Mesendoderm (in vitro differentiated cells): ENCODE measurements at regions not wholly inside any gene's neighbourhood (a gene's known extent, or its start where the extent isn't known, plus 50 kb on each side); places are given as distances from the start of the nearest gene placed in this dataset.
A peak's percentile ranks its signal among the peaks of the same experiment; 100 is the strongest.

ENCODE experiments used
- DNase-seq: peaks from one replicate; pipeline ENCODE4 v3.0.0; 2013
- H2AK5ac ChIP-seq: 2 replicates; pipeline ENCODE4 v1.6.1; 2013; ENCODE audit warnings: low read length, inconsistent platforms
- H2BK120ac ChIP-seq: 2 replicates; pipeline ENCODE4 v1.6.1; 2013; ENCODE audit warnings: low read depth, mild to moderate bottlenecking, low read length, moderate library complexity, mixed read lengths
- H2BK15ac ChIP-seq: replicated peaks from 2 replicates; pipeline ENCODE4 v1.6.1; 2013; ENCODE audit warnings: low read depth, mild to moderate bottlenecking, moderate library complexity
- H2BK5ac ChIP-seq: 2 replicates; pipeline ENCODE4 v1.6.1; 2013; ENCODE audit warnings: low read length, inconsistent platforms
- H3K18ac ChIP-seq: 2 replicates; pipeline ENCODE4 v1.6.1; 2013; ENCODE audit warnings: mild to moderate bottlenecking, low read length, mixed read lengths
- H3K23ac ChIP-seq: one replicate; pipeline ENCODE4 v1.6.1; 2013; ENCODE audit warnings: low read length
- H3K27ac ChIP-seq: 2 replicates; pipeline ENCODE4 v1.5.1; 2013; ENCODE audit warnings: low read depth, mild to moderate bottlenecking, inconsistent platforms, low read length, moderate library complexity
- H3K27me3 ChIP-seq: 2 replicates; pipeline ENCODE4 v1.6.1; 2013; ENCODE audit warnings: low read length, control low read depth, mild to moderate bottlenecking, inconsistent platforms; ENCODE audit not compliant: insufficient read depth, poor library complexity
- H3K36me3 ChIP-seq: 2 replicates; pipeline ENCODE4 v1.6.1; 2013; ENCODE audit warnings: low read length, inconsistent platforms; ENCODE audit not compliant: control insufficient read depth, insufficient read depth
- H3K4ac ChIP-seq: one replicate; pipeline ENCODE4 v1.6.1; 2013; ENCODE audit warnings: low read depth, mild to moderate bottlenecking, low read length, moderate library complexity
- H3K4me1 ChIP-seq: 2 replicates; pipeline ENCODE4 v1.6.1; 2013; ENCODE audit warnings: low read depth, low read length, inconsistent platforms; ENCODE audit not compliant: control insufficient read depth
- H3K4me2 ChIP-seq: 2 replicates; pipeline ENCODE4 v1.6.1; 2013; ENCODE audit warnings: low read length
- H3K4me3 ChIP-seq: 2 replicates; pipeline ENCODE4 v1.5.1; 2013; ENCODE audit warnings: mild to moderate bottlenecking, low read length
- H3K56ac ChIP-seq: one replicate; pipeline ENCODE4 v1.6.1; 2013; ENCODE audit warnings: low read length
- H3K79me1 ChIP-seq: 2 replicates; pipeline ENCODE4 v1.6.1; 2013; ENCODE audit warnings: low read length, inconsistent platforms
- H3K79me2 ChIP-seq: 2 replicates; pipeline ENCODE4 v1.6.1; 2013; ENCODE audit warnings: mild to moderate bottlenecking, low read length; ENCODE audit not compliant: control insufficient read depth, insufficient read depth
- H3K9ac ChIP-seq: 2 replicates; pipeline ENCODE4 v1.6.1; 2013; ENCODE audit warnings: low read length, inconsistent platforms
- H4K5ac ChIP-seq: one replicate; pipeline ENCODE4 v1.6.1; 2013; ENCODE audit warnings: low read length
- H4K8ac ChIP-seq: one replicate; pipeline ENCODE4 v1.6.1; 2013; ENCODE audit warnings: low read depth, mild to moderate bottlenecking, control low read depth, low read length, moderate library complexity
- WGBS: extraction: QIAGEN DNeasy Blood & Tissue Kit; methylation state at CpG from one replicate; pipeline ENCODE4 v1.1.7; 2013; ENCODE audit warnings: low lambda C conversion rate, missing lambda C conversion rate; ENCODE audit not compliant: insufficient coverage; ENCODE audit errors: extremely low coverage; 5-methylcytosine and 5-hydroxymethylcytosine counted together

DNA sequence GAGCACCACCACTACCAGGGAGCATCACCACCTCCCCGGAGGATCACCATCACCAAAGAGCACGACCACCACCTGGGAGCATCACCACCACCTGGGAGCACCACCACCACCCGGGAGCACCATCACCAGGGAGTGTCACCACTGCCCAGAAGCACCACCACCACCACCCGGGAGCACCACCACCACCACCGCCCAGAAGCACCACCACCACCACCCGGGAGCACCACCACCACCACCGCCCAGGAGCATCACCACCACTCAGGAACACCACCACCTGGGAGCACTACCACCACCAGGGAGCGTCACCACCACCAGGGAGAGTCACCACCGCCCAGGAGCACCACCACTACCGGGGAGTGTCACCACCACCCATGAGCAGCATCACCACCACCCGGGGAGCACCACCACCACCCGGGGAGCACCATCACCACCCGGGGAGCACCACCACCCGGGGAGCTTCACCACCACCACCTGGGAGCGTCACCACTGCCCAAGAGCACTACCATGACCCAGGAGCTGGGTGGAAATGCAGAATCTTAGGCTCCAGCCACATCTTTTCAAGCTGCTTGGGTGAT is 237.3 kb downstream of the SOD2 start:
- no peak overlapping the region for H3K9ac ChIP-seq
- no peak for DNase-seq
- H2AK5ac ChIP-seq, result no peak overlapping the region
- no peaks in the 10 kb centered on the region for H3K79me2 ChIP-seq
- H4K5ac ChIP-seq, result no peak overlapping the region
- no peak overlapping the region for H2BK15ac ChIP-seq
- H3K36me3 ChIP-seq, result no peaks in the 10 kb centered on the region
- no peak overlapping the region for H3K23ac ChIP-seq
- H3K4me1 ChIP-seq, result no peaks in the 10 kb centered on the region
- no CpG with 5 or more reads among the region's 15 CpGs for WGBS
- no peak overlapping the region for H2BK120ac ChIP-seq
- no peak overlapping the region for H4K8ac ChIP-seq
- no peak overlapping the region for H3K4me3 ChIP-seq
- H3K27me3 ChIP-seq, result no peaks in the 10 kb centered on the region
- no peaks in the 10 kb centered on the region for H3K79me1 ChIP-seq
- no peak overlapping the region for H3K56ac ChIP-seq
- H3K18ac ChIP-seq, result no peak overlapping the region
- no peak overlapping the region for H3K4ac ChIP-seq
- H2BK5ac ChIP-seq, result no peak overlapping the region
- H3K4me2 ChIP-seq, result no peak overlapping the region
- H3K27ac ChIP-seq, result no peak overlapping the region

DNA sequence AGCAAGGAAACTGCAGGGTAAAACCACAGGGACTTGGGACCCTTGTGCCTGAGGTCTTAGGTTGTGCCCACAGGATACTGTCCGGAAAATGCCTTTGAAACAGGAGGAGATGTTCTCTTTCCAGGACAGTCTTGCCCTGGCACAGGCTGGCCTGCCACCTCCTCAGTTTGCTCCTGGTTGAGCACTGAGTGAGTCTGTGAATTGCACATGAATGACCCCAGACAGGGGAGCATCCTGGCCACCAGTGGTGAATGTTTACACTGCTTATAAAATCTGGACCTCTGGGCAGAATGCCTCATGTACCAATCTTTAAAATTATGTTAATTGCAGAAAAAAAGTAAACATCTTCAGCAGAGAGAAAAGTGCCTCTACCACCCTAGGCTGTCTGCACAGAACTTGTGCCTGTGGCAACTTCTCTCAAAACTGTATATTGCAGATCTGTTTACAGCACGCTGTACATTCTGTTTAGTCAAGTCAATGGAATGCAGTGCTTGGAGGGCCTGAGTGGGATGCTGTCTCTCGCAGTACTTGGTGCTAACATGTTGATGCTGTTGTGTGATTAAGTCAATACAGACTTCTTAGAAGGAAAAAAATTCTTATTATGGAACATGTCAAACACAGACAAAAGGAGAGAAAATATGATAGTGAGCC is 242.1 kb downstream of the SOD2 start:
- H3K18ac ChIP-seq, result no peak overlapping the region
- no peak overlapping the region for H2BK120ac ChIP-seq
- no peaks in the 10 kb centered on the region for H3K36me3 ChIP-seq
- H2BK5ac ChIP-seq, result no peak overlapping the region
- H3K4me1 ChIP-seq, result no peaks in the 10 kb centered on the region
- WGBS, result no CpG with 5 or more reads among the region's 3 CpGs
- H3K4ac ChIP-seq, result no peak overlapping the region
- no peak overlapping the region for H3K27ac ChIP-seq
- H3K23ac ChIP-seq, result no peak overlapping the region
- no peak overlapping the region for H3K56ac ChIP-seq
- H3K79me1 ChIP-seq, result no peaks in the 10 kb centered on the region
- no peak overlapping the region for H4K8ac ChIP-seq
- H2AK5ac ChIP-seq, result no peak overlapping the region
- H3K9ac ChIP-seq, result no peak overlapping the region
- DNase-seq, result no peak
- no peak overlapping the region for H4K5ac ChIP-seq
- no peak overlapping the region for H3K4me3 ChIP-seq
- no peaks in the 10 kb centered on the region for H3K79me2 ChIP-seq
- no peaks in the 10 kb centered on the region for H3K27me3 ChIP-seq
- no peak overlapping the region for H3K4me2 ChIP-seq
- H2BK15ac ChIP-seq, result no peak overlapping the region

DNA sequence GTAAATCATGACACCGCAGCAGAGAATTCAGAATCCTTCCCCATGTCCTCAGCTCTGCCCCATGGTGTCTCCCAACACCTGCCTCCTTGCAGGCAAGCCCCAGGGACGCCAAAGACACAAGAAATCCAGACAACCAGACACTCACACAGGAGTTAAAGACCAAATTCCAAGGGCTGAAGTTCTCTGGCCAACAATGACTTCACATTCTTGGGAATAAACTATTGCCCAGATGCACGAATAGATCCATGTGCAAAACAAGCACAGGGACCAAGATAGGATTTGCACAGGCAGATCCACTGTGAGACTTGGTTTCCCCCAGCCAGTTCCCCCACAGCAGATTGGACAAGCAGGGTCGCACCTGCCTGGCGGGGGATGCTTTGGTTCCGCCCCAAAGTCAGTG is 246.7 kb downstream of the SOD2 start:
- H3K79me1 ChIP-seq, result no peaks in the 10 kb centered on the region
- H4K8ac ChIP-seq, result no peak overlapping the region
- WGBS, result no CpG with 5 or more reads among the region's 6 CpGs

DNA sequence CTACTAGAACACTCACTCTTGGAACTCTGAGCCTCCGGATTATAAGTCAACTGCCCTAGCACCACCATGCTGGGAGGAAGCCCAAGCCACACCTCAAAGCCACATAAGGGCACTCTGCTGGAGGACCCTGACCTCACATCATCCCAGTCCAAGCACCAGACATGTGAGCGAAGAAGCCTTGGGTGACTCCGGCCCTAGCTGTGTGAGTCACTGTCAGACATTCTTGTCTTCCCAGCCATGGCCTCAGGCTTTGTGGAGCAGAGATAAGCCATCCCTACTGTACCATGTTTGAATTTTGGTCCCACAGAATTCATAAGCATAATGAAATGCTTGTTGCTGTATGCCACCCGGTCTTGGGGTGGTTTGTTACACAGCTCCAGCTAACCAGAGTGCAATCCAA is 247.7 kb downstream of the SOD2 start:
- Histone ChIP-seq H3K4me2 (no peak overlapping the region), H3K79me2 (no peaks in the 10 kb centered on the region), H2BK15ac (no peak overlapping the region), H3K27ac (no peak overlapping the region), H3K18ac (no peak overlapping the region), H3K79me1 (no peaks in the 10 kb centered on the region), H3K56ac (no peak overlapping the region), H2BK5ac (no peak overlapping the region), H3K4ac (no peak overlapping the region), H3K36me3 (no peaks in the 10 kb centered on the region), H3K4me3 (no peak overlapping the region), H3K9ac (no peak overlapping the region), H4K5ac (no peak overlapping the region), H2BK120ac (no peak overlapping the region), H4K8ac (no peak overlapping the region), H3K27me3 (no peaks in the 10 kb centered on the region), H2AK5ac (no peak overlapping the region), H3K23ac (no peak overlapping the region), H3K4me1 (no peaks in the 10 kb centered on the region)
- DNase-seq, result no peak
- no CpG with 5 or more reads among the region's 4 CpGs for WGBS

More for the DNA sequence above, 246.7 kb downstream of the SOD2 start:
- H4K5ac ChIP-seq, result no peak overlapping the region
- no peak for DNase-seq
- no peaks in the 10 kb centered on the region for H3K36me3 ChIP-seq
- no peaks in the 10 kb centered on the region for H3K79me2 ChIP-seq
- no peak overlapping the region for H3K27ac ChIP-seq
- no peak overlapping the region for H3K56ac ChIP-seq
- no peak overlapping the region for H2BK5ac ChIP-seq
- H3K4me3 ChIP-seq, result no peak overlapping the region
- no peak overlapping the region for H2BK15ac ChIP-seq
- no peak overlapping the region for H2BK120ac ChIP-seq
- no peak overlapping the region for H3K4me2 ChIP-seq
- H3K4ac ChIP-seq, result no peak overlapping the region
- no peak overlapping the region for H3K18ac ChIP-seq
- no peaks in the 10 kb centered on the region for H3K4me1 ChIP-seq
- H3K27me3 ChIP-seq, result no peaks in the 10 kb centered on the region
- no peak overlapping the region for H2AK5ac ChIP-seq
- no peak overlapping the region for H3K9ac ChIP-seq
- no peak overlapping the region for H3K23ac ChIP-seq

DNA sequence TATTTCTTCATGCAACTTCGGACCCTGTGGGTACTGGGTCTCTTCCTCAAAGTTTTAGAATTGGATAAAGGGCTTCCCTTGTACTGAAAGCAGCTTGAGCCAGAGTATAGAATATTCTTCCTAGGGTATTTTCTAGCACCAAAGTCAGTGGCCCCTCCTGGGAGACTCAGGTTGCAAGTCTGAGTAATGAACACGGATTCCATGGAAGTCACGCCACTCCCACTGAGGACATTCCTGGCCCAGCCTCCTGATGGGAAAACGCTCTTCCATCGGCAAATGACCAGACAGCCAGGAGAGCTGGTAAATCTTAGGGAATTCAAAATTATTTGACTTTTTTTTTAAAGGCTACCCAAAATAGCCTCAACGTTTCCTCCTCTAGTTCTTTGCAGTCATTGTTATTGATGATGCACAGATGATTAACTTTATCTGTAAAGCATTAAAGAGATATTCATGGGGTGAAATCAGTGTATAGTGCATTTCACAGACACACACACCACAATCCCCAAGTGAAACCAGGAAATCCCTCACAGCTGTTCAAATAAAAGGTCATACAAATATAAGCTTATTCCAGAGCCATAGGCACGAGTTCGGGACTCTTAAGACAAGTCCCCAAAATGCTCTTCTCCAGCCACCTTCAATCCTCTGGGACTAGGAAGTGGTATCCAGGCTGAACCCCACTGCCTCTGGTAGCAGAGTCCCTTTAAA is 248.8 kb downstream of the SOD2 start:
- Histone ChIP-seq H3K18ac (no peak overlapping the region), H3K23ac (no peak overlapping the region), H3K4me1 (no peaks in the 10 kb centered on the region), H3K56ac (no peak overlapping the region), H3K36me3 (no peaks in the 10 kb centered on the region), H2BK15ac (no peak overlapping the region), H3K79me1 (no peaks in the 10 kb centered on the region), H4K5ac (no peak overlapping the region), H3K79me2 (no peaks in the 10 kb centered on the region), H2AK5ac (no peak overlapping the region), H2BK120ac (no peak overlapping the region), H3K9ac (no peak overlapping the region), H3K27me3 (no peaks in the 10 kb centered on the region), H3K27ac (no peak overlapping the region), H3K4me2 (no peak overlapping the region), H4K8ac (no peak overlapping the region), H2BK5ac (no peak overlapping the region), H3K4ac (no peak overlapping the region), H3K4me3 (no peak overlapping the region)
- WGBS, result no CpG with 5 or more reads among the region's 8 CpGs
- DNase-seq, result peak; percentile 28
